K562 (cell line): ENCODE measurements at regions not wholly inside any gene's neighbourhood (a gene's known extent, or its start where the extent isn't known, plus 50 kb on each side); places are given as distances from the start of the nearest gene placed in this dataset.

ENCODE experiments used
- ATAC-seq: fragments of 200-7000 bp; cut with Tn5 transposase; 3 replicates; pipeline ENCODE4 v1.9.1; 2020; ENCODE audit warnings: moderate library complexity
- BruUV-seq: library from RNA; stranded (reverse); fragments of 400-500 nt; replicated peaks from 2 replicates; lab custom pipeline; 2021; lab: Mats Ljungman, UMichigan
- CTCF ChIA-PET: fragments of 300-600 bp; formaldehyde crosslinking; extraction: SDS; loops from one replicate; lab custom pipeline; 2021; ENCODE audit warnings: low intra/inter-chr PET ratio; lab: Yijun Ruan, JAX
- POLR2A ChIA-PET: fragments of 300-600, 350-650 bp; sonication (Branson Sonifier 250); formaldehyde crosslinking; extraction: SDS; loops from one replicate; lab custom pipeline; 2021; ENCODE audit warnings: antibody characterized with exemption, inconsistent platforms; lab: Yijun Ruan, JAX
- DNase-seq, 4 experiments: peaks; one replicate each; pipeline versions ENCODE4 v3.0.0 to v3.0.0-alpha.2; 2011 to 2018; ENCODE audit warnings: low spot score in 3 of 4, mixed read lengths in 3 of 4; ENCODE audit errors: extremely low read depth in 1 of 4
- FAIRE-seq: peaks from 2 replicates; lab custom pipeline; 2011; peaks lifted over from hg19 to GRCh38; lab: Jason Lieb, UNC
- H2AFZ ChIP-seq: 2 replicates; pipeline ENCODE4 v1.6.0; 2011; ENCODE audit warnings: low read depth, low read length, control low read depth, inconsistent platforms
- H3K27ac ChIP-seq: fragments of 200-600 bp; 3 replicates; pipeline ENCODE4 v1.8.0; 2011; ENCODE audit warnings: low read depth, mild to moderate bottlenecking, control low read depth, inconsistent platforms, low read length, moderate library complexity, mixed read lengths; ENCODE audit errors: extremely low read depth
- H3K27me3 ChIP-seq, 2 experiments: fragments of 300-600 bp in 1 of 2; 2 replicates in 1 of 2; 3 replicates in 1 of 2; pipeline versions ENCODE4 v1.6.0 to v1.8.0; 2011; ENCODE audit warnings: inconsistent platforms in 2 of 2, low read length in 2 of 2, mild to moderate bottlenecking in 1 of 2, mixed read lengths in 1 of 2, moderate library complexity in 1 of 2; ENCODE audit not compliant: control insufficient read depth in 2 of 2, insufficient read depth in 2 of 2
- H3K36me3 ChIP-seq: fragments of 300-600 bp; 3 replicates; pipeline ENCODE4 v1.8.0; 2011; ENCODE audit warnings: mild to moderate bottlenecking, low read length, inconsistent platforms; ENCODE audit not compliant: control insufficient read depth, insufficient read depth
- H3K4me1 ChIP-seq, 2 experiments: fragments of 200-600 bp in 1 of 2; replicated peaks in 1 of 2; 2 replicates in 1 of 2; 3 replicates in 1 of 2; pipeline versions ENCODE4 v1.5.1 to v1.8.0; 2011; ENCODE audit warnings: inconsistent platforms in 2 of 2, low read length in 2 of 2, mild to moderate bottlenecking in 1 of 2, mixed read lengths in 1 of 2, moderate library complexity in 1 of 2; ENCODE audit not compliant: control insufficient read depth in 2 of 2, insufficient read depth in 2 of 2
- H3K4me2 ChIP-seq: 2 replicates; pipeline ENCODE4 v1.6.1; 2011; ENCODE audit warnings: low read length, control low read depth, inconsistent platforms, mixed read lengths; ENCODE audit not compliant: insufficient read depth
- H3K4me3 ChIP-seq: fragments of 200-600 bp; sonication (generic), shearing (Covaris generic); 2 replicates; pipeline ENCODE4 v1.5.1; 2016; ENCODE audit warnings: control low read depth, inconsistent platforms
- H3K79me2 ChIP-seq: fragments of 200-600 bp; 3 replicates; pipeline ENCODE4 v1.8.0; 2011; ENCODE audit warnings: low read length, inconsistent platforms; ENCODE audit not compliant: control insufficient read depth, insufficient read depth
- H3K9ac ChIP-seq, 2 experiments: 2 replicates each; pipeline versions ENCODE4 v1.6.0 to v1.6.1; 2011; ENCODE audit warnings: low read depth in 2 of 2, low read length in 2 of 2, control low read depth in 1 of 2, inconsistent platforms in 1 of 2, mild to moderate bottlenecking in 1 of 2, mixed read lengths in 1 of 2; ENCODE audit not compliant: insufficient read depth in 1 of 2
- H3K9me1 ChIP-seq: one replicate; pipeline ENCODE4 v1.6.0; 2011; ENCODE audit warnings: inconsistent platforms, mild to moderate bottlenecking, low read length, moderate library complexity; ENCODE audit not compliant: control insufficient read depth, insufficient read depth
- H3K9me3 ChIP-seq: replicated peaks from 2 replicates; pipeline ENCODE4 v1.5.1; 2011; ENCODE audit warnings: low read depth, low read length, inconsistent platforms; ENCODE audit not compliant: control insufficient read depth, insufficient read depth
- H4K20me1 ChIP-seq: replicated peaks from 2 replicates; pipeline ENCODE4 v1.6.1; 2011; ENCODE audit warnings: low read length, inconsistent platforms, mixed read lengths; ENCODE audit not compliant: control insufficient read depth, insufficient read depth
- EP300 ChIP-seq: IDR thresholded peaks from 2 replicates; pipeline ENCODE4 v1.6.1; 2012; ENCODE audit warnings: low read length, improper control_type of control experiment
- GABPB2 ChIP-seq: fragments of 250-450 bp; sonication (Bioruptor Pico); conservative IDR thresholded peaks from 2 replicates; pipeline ENCODE4 v1.5.1; 2021; ENCODE audit warnings: mild to moderate bottlenecking
- HNRNPK ChIP-seq: fragments of 200-400 bp; formaldehyde crosslinking; IDR thresholded peaks from one replicate; pipeline ENCODE4 v1.6.1; 2018; ENCODE audit warnings: mild to moderate bottlenecking, low read depth, low read length; ENCODE audit not compliant: poor library complexity, severe bottlenecking
- KDM2B ChIP-seq: fragments of 250-450 bp; sonication (Bioruptor Pico); IDR thresholded peaks from 2 replicates; pipeline ENCODE4 v1.8.0; 2021; ENCODE audit warnings: mild to moderate bottlenecking, moderate library complexity
- MAZ ChIP-seq, 2 experiments: fragments of 450-650 bp in 1 of 2; sonication (generic) in 1 of 2; formaldehyde crosslinking; IDR thresholded peaks in 1 of 2; conservative IDR thresholded peaks in 1 of 2; 2 replicates each; pipeline versions ENCODE4 v1.4.0 to v1.5.0; 2020; ENCODE audit warnings: mild to moderate bottlenecking in 1 of 2, missing genetic modification reagents in 1 of 2
- MCM2 ChIP-seq: fragments of 450-650 bp; IDR thresholded peaks from 2 replicates; pipeline ENCODE4 v1.6.1; 2017; ENCODE audit warnings: low read depth, mild to moderate bottlenecking
- MECOM ChIP-seq: fragments of 250-450 bp; sonication (Bioruptor Pico); IDR thresholded peaks from 2 replicates; pipeline ENCODE4 v1.8.0; 2022; ENCODE audit warnings: inconsistent platforms
- NFXL1 ChIP-seq: fragments of 450-650 bp; formaldehyde crosslinking; IDR thresholded peaks from 2 replicates; pipeline ENCODE4 v1.4.0; 2021; ENCODE audit warnings: mild to moderate bottlenecking
- PYGO2 ChIP-seq: fragments of 450-650 bp; IDR thresholded peaks from 2 replicates; pipeline ENCODE4 v1.6.1; 2016; ENCODE audit warnings: mild to moderate bottlenecking, missing genetic modification characterization, moderate library complexity, missing compliant biosample characterization
- RBM14 ChIP-seq: fragments of 200-400 bp; formaldehyde crosslinking; IDR thresholded peaks from 2 replicates; pipeline ENCODE4 v1.6.1; 2018; ENCODE audit warnings: low read depth, mild to moderate bottlenecking, low read length, moderate library complexity, borderline replicate concordance; ENCODE audit not compliant: insufficient read depth
- SETDB1 ChIP-seq: IDR thresholded peaks from one replicate; pipeline ENCODE4 v1.6.1; 2012; ENCODE audit warnings: low read length, control low read depth, inconsistent platforms
- SMARCA4 ChIP-seq: fragments of 450-650 bp; IDR thresholded peaks from 2 replicates; pipeline ENCODE4 v1.6.1; 2016
- THRB ChIP-seq: fragments of 450-650 bp; formaldehyde crosslinking; conservative IDR thresholded peaks from 2 replicates; pipeline ENCODE4 v1.4.0; 2022; ENCODE audit warnings: mild to moderate bottlenecking, missing genetic modification characterization
- USF2 ChIP-seq: sonication (generic); formaldehyde crosslinking; IDR thresholded peaks from 2 replicates; pipeline ENCODE4 v1.5.0; 2020; ENCODE audit warnings: missing genetic modification reagents
- XRCC4 ChIP-seq: IDR thresholded peaks from one replicate; pipeline ENCODE4 v1.6.1; 2011; ENCODE audit not compliant: insufficient read depth, insufficient read length; ENCODE audit errors: extremely low read depth
- ZBTB5 ChIP-seq: fragments of 450-650 bp; IDR thresholded peaks from 2 replicates; pipeline ENCODE4 v1.6.1; 2017; ENCODE audit warnings: antibody characterized with exemption
- ZFPM2 ChIP-seq: fragments of 250-450 bp; sonication (Bioruptor Pico); IDR thresholded peaks from 2 replicates; pipeline ENCODE4 v1.5.1; 2022; ENCODE audit warnings: mild to moderate bottlenecking
- ZNF398 ChIP-seq: fragments of 250-450 bp; sonication (Bioruptor Pico); IDR thresholded peaks from 2 replicates; pipeline ENCODE4 v1.8.0; 2021; ENCODE audit warnings: moderate library complexity, mild to moderate bottlenecking, inconsistent platforms
- ZNF57 ChIP-seq: fragments of 450-650 bp; formaldehyde crosslinking; IDR thresholded peaks from 2 replicates; pipeline ENCODE4 v1.4.0; 2020; ENCODE audit warnings: mild to moderate bottlenecking, moderate library complexity
- WGBS: fragments of 100-300 bp; shearing (Covaris generic); methylation state at CpG from one replicate; pipeline ENCODE4 v1.1.6; 2016; ENCODE audit warnings: low coverage, mixed read lengths; ENCODE audit not compliant: insufficient coverage; ENCODE audit errors: missing lambda C conversion rate; 5-methylcytosine and 5-hydroxymethylcytosine counted together
- in situ Hi-C: fragments of 300-500 bp; cut with MboI; formaldehyde crosslinking; loops from 4 replicates; pipeline ENCODE4 v1.15.0; 2018; ENCODE audit warnings: inconsistent platforms, mixed read lengths
- intact Hi-C: fragments of 100-400 bp; cut with micrococcal nuclease; formaldehyde crosslinking; loops from 2 replicates; pipeline ENCODE4 v1.14.2; 2022

GRCh38 chr10:88026031-88026430, 162.6 kb downstream of the PTEN start (continued):
- TF ChIP-seq HNRNPK (no peak), ZNF57 (no peak), MAZ (CRISPR knock-in tag; conservative IDR thresholded peaks at IDR 0.05 in 1 of 2, IDR thresholded peaks at IDR 0.05 in 1 of 2) (no peak), SMARCA4 (no peak), KDM2B (no peak), MCM2 (no peak), NFXL1 (CRISPR knock-in tag) (no peak), EP300 (no peak), RBM14 (no peak)

- intact Hi-C loops (no loop called here), in situ Hi-C loops (no loop called here)
- H3K9ac ChIP-seq = no peak overlapping the region
- H3K36me3 ChIP-seq = no peaks in the 10 kb centered on the region
- no peaks in the 10 kb centered on the region for H4K20me1 ChIP-seq
- BruUV-seq = no TSS peak
- H3K9me1 ChIP-seq = no peaks in the 10 kb centered on the region
- no peak overlapping the region for H3K27ac ChIP-seq
- ChIA-PET CTCF (no interaction called here), POLR2A (interaction anchor here (1.0 kb wide), 1 partner anchor 33 kb away, joined by 5 read pairs; no protein-coding TSS in a partner anchor)
- no peaks in the 10 kb centered on the region for H3K27me3 ChIP-seq
- no peak overlapping the region for H2AFZ ChIP-seq
- H3K9me3 ChIP-seq = no peaks in the 10 kb centered on the region
- H3K4me1 ChIP-seq = no peaks in the 10 kb centered on the region; a peak in 1 of 5 replicates
- H3K4me3 ChIP-seq = no peak overlapping the region
- no peak for DNase-seq
- no peaks in the 10 kb centered on the region for H3K79me2 ChIP-seq
- no peak for FAIRE-seq
- ATAC-seq = no peak
- 48% methylated on average over 4 of the region's 4 CpGs for WGBS
- H3K4me2 ChIP-seq = no peak overlapping the region
- TF ChIP-seq ZFPM2 (CRISPR knock-in tag) = no peak
- TF ChIP-seq ZNF398 (CRISPR knock-in tag) = no peak
- TF ChIP-seq MECOM (CRISPR knock-in tag) = no peak
- TF ChIP-seq GABPB2 (CRISPR knock-in tag) = no peak
- TF ChIP-seq XRCC4 = no peak
- no peak for TF ChIP-seq SETDB1
- no peak for TF ChIP-seq ZBTB5
- TF ChIP-seq USF2 = no peak
- TF ChIP-seq THRB = no peak
- TF ChIP-seq PYGO2 = no peak
Observed at GRCh38 chr10:88027570-88027969, 164.1 kb downstream of the PTEN start.
